IMR-90 (cell line): ENCODE measurements at regions not wholly inside any gene's neighbourhood (a gene's known extent, or its start where the extent isn't known, plus 50 kb on each side); places are given as distances from the start of the nearest gene placed in this dataset.

Source experiments
- ATAC-seq: fragments of 200-7000 bp; cut with Tn5 transposase; 2 replicates; pipeline ENCODE4 v1.9.1; 2020; ENCODE audit warnings: low read depth, mild to moderate bottlenecking, moderate library complexity
- BruUV-seq: library from RNA; stranded (reverse); fragments of 400-500 nt; replicated peaks from 2 replicates; lab custom pipeline; 2021; lab: Mats Ljungman, UMichigan
- CTCF ChIA-PET: fragments of 300-600 bp; formaldehyde crosslinking; extraction: SDS; loops from one replicate; lab custom pipeline; 2021; ENCODE audit warnings: antibody characterized with exemption; lab: Yijun Ruan, JAX
- POLR2A ChIA-PET: fragments of 300-600 bp; sonication (Branson Sonifier 250); formaldehyde crosslinking; loops from one replicate; lab custom pipeline; 2022; ENCODE audit warnings: antibody characterized with exemption; ENCODE audit not compliant: unreplicated experiment; lab: Charles Lee
- DNase-seq: peaks from one replicate; pipeline ENCODE4 v3.0.0; 2013
- H2AFZ ChIP-seq: replicated peaks from 2 replicates; pipeline ENCODE3; 2013; ENCODE audit warnings: low read length, mild to moderate bottlenecking; ENCODE audit not compliant: poor library complexity
- H2AK5ac ChIP-seq: 2 replicates; pipeline ENCODE4 v1.6.1; 2013; ENCODE audit warnings: low read depth, low read length, inconsistent platforms
- H2AK9ac ChIP-seq: replicated peaks from 2 replicates; pipeline ENCODE3; 2013; ENCODE audit warnings: mild to moderate bottlenecking, low read depth, low read length, moderate library complexity; ENCODE audit not compliant: poor library complexity
- H2BK120ac ChIP-seq: 2 replicates; pipeline ENCODE4 v1.6.1; 2013; ENCODE audit warnings: low read depth, low read length, inconsistent platforms
- H2BK15ac ChIP-seq: 3 replicates; pipeline ENCODE4 v1.6.1; 2013; ENCODE audit warnings: low read depth, low read length, inconsistent platforms
- H2BK20ac ChIP-seq: 2 replicates; pipeline ENCODE4 v1.6.1; 2013; ENCODE audit warnings: low read depth, mild to moderate bottlenecking, inconsistent platforms, low read length, moderate library complexity
- H2BK5ac ChIP-seq: 2 replicates; pipeline ENCODE4 v1.6.1; 2013; ENCODE audit warnings: mild to moderate bottlenecking, low read depth, low read length, inconsistent platforms; ENCODE audit not compliant: poor library complexity, severe bottlenecking
- H3K14ac ChIP-seq: replicated peaks from 2 replicates; pipeline ENCODE4 v1.6.1; 2013; ENCODE audit warnings: low read depth, low read length, inconsistent platforms
- H3K18ac ChIP-seq: 2 replicates; pipeline ENCODE4 v1.6.1; 2013; ENCODE audit warnings: low read depth, low read length, control low read depth
- H3K23ac ChIP-seq: 2 replicates; pipeline ENCODE4 v1.6.1; 2013; ENCODE audit warnings: low read depth, low read length, inconsistent platforms
- H3K27ac ChIP-seq: 2 replicates; pipeline ENCODE4 v1.5.1; 2013; ENCODE audit warnings: mild to moderate bottlenecking, control low read depth, low read length; ENCODE audit not compliant: insufficient read depth
- H3K27me3 ChIP-seq: 2 replicates; pipeline ENCODE4 v1.6.1; 2013; ENCODE audit warnings: low read length; ENCODE audit not compliant: control insufficient read depth, insufficient read depth
- H3K36me3 ChIP-seq: 2 replicates; pipeline ENCODE4 v1.6.1; 2013; ENCODE audit warnings: low read length, mixed read lengths; ENCODE audit not compliant: control insufficient read depth, insufficient read depth
- H3K4ac ChIP-seq: 2 replicates; pipeline ENCODE4 v1.6.1; 2013; ENCODE audit warnings: low read depth, low read length, inconsistent platforms
- H3K4me1 ChIP-seq: 2 replicates; pipeline ENCODE4 v1.6.1; 2013; ENCODE audit warnings: low read length, mixed read lengths; ENCODE audit not compliant: control insufficient read depth, insufficient read depth
- H3K4me2 ChIP-seq: 2 replicates; pipeline ENCODE4 v1.6.1; 2013; ENCODE audit warnings: low read depth, mild to moderate bottlenecking, control low read depth, low read length, moderate library complexity
- H3K4me3 ChIP-seq: 2 replicates; pipeline ENCODE4 v1.5.1; 2013; ENCODE audit warnings: low read depth, mild to moderate bottlenecking, control low read depth, low read length, moderate library complexity; ENCODE audit not compliant: insufficient read depth
- H3K56ac ChIP-seq: 2 replicates; pipeline ENCODE4 v1.6.1; 2013; ENCODE audit warnings: low read length, inconsistent platforms; ENCODE audit not compliant: insufficient read depth; ENCODE audit errors: extremely low read depth
- H3K79me1 ChIP-seq, 2 experiments: 2 replicates each; pipeline ENCODE4 v1.6.1; 2013; ENCODE audit warnings: low read length in 2 of 2, inconsistent platforms in 1 of 2, low read depth in 1 of 2
- H3K9ac ChIP-seq: 2 replicates; pipeline ENCODE4 v1.6.1; 2013; ENCODE audit warnings: low read depth, low read length, control low read depth
- H3K9me1 ChIP-seq: 2 replicates; pipeline ENCODE4 v1.6.1; 2013; ENCODE audit warnings: low read length, inconsistent platforms; ENCODE audit not compliant: insufficient read depth
- H3K9me3 ChIP-seq: 2 replicates; pipeline ENCODE4 v1.6.1; 2013; ENCODE audit warnings: low read length; ENCODE audit not compliant: control insufficient read depth, insufficient read depth
- H4K20me1 ChIP-seq: 2 replicates; pipeline ENCODE4 v1.6.1; 2013; ENCODE audit warnings: low read length, inconsistent platforms; ENCODE audit not compliant: insufficient read depth
- H4K5ac ChIP-seq: 2 replicates; pipeline ENCODE4 v1.6.1; 2013; ENCODE audit warnings: mild to moderate bottlenecking, low read depth, low read length, control low read depth
- H4K8ac ChIP-seq, 2 experiments: 2 replicates each; pipeline ENCODE4 v1.6.1; 2013; ENCODE audit warnings: low read depth in 2 of 2, low read length in 2 of 2, control low read depth in 1 of 2, inconsistent platforms in 1 of 2
- H4K91ac ChIP-seq: 2 replicates; pipeline ENCODE4 v1.6.1; 2013; ENCODE audit warnings: low read depth, low read length, inconsistent platforms; ENCODE audit not compliant: insufficient read depth
- BHLHE40 ChIP-seq: fragments of 150-350 bp; IDR thresholded peaks from 2 replicates; pipeline ENCODE4 v1.6.1; 2016; ENCODE audit warnings: mild to moderate bottlenecking, low read depth, low read length
- CEBPB ChIP-seq: IDR thresholded peaks from 2 replicates; pipeline ENCODE4 v1.6.1; 2012; ENCODE audit warnings: low read depth, low read length, improper control_type of control experiment
- CHD1 ChIP-seq: IDR thresholded peaks from 2 replicates; pipeline ENCODE4 v1.6.1; 2012; ENCODE audit warnings: low read depth, low read length, improper control_type of control experiment
- CTCF ChIP-seq: conservative IDR thresholded peaks from 2 replicates; pipeline ENCODE4 v1.5.1; 2012; ENCODE audit warnings: mild to moderate bottlenecking, low read depth, low read length, improper control_type of control experiment
- ELK1 ChIP-seq: fragments of 150-350 bp; IDR thresholded peaks from 2 replicates; pipeline ENCODE4 v1.6.1; 2016; ENCODE audit warnings: low read depth, mild to moderate bottlenecking, low read length, moderate library complexity, borderline replicate concordance
- FOS ChIP-seq: fragments of 150-350 bp; IDR thresholded peaks from 2 replicates; pipeline ENCODE4 v1.6.1; 2016; ENCODE audit warnings: low read depth, low read length
- MAFK ChIP-seq: IDR thresholded peaks from 2 replicates; pipeline ENCODE4 v1.6.1; 2012; ENCODE audit warnings: low read depth, low read length, improper control_type of control experiment
- MAZ ChIP-seq: IDR thresholded peaks from 2 replicates; pipeline ENCODE4 v1.6.1; 2012; ENCODE audit warnings: low read depth, mild to moderate bottlenecking, low read length, improper control_type of control experiment, moderate library complexity, borderline replicate concordance
- MXI1 ChIP-seq: IDR thresholded peaks from 2 replicates; pipeline ENCODE4 v1.6.1; 2012; ENCODE audit warnings: low read depth, mild to moderate bottlenecking, low read length, moderate library complexity, borderline replicate concordance
- NFE2L2 ChIP-seq: fragments of 150-350 bp; IDR thresholded peaks from 2 replicates; pipeline ENCODE4 v1.6.1; 2016; ENCODE audit warnings: low read depth, mild to moderate bottlenecking, low read length
- POLR2A ChIP-seq: IDR thresholded peaks from 2 replicates; pipeline ENCODE4 v1.6.1; 2012; ENCODE audit warnings: mild to moderate bottlenecking, low read depth, low read length
- RAD21 ChIP-seq: IDR thresholded peaks from 2 replicates; pipeline ENCODE4 v1.6.1; 2012; ENCODE audit warnings: low read length, improper control_type of control experiment
- RCOR1 ChIP-seq: IDR thresholded peaks from 2 replicates; pipeline ENCODE4 v1.6.1; 2012; ENCODE audit warnings: mild to moderate bottlenecking, low read length, improper control_type of control experiment; ENCODE audit not compliant: insufficient replicate concordance
- RFX5 ChIP-seq: IDR thresholded peaks from 2 replicates; pipeline ENCODE4 v1.8.0; 2012; ENCODE audit warnings: low read depth, mild to moderate bottlenecking, low read length, moderate library complexity
- SMC3 ChIP-seq: fragments of 150-350 bp; IDR thresholded peaks from 2 replicates; pipeline ENCODE4 v1.6.1; 2016; ENCODE audit warnings: low read depth, mild to moderate bottlenecking, antibody characterized with exemption, low read length, moderate library complexity
- USF2 ChIP-seq: fragments of 150-350 bp; IDR thresholded peaks from 2 replicates; pipeline ENCODE4 v1.6.1; 2017; ENCODE audit warnings: mild to moderate bottlenecking, antibody characterized with exemption, low read length, low read depth
- WGBS, 2 experiments: methylation state at CpG; one replicate each; pipeline versions ENCODE4 v1.1.5 to v1.1.7; 2013; ENCODE audit warnings: missing lambda C conversion rate in 2 of 2; ENCODE audit not compliant: insufficient read length in 1 of 2; ENCODE audit errors: extremely low coverage in 2 of 2; 5-methylcytosine and 5-hydroxymethylcytosine counted together
- dilution Hi-C: fragments of 300-500 bp; cut with HindIII; formaldehyde crosslinking; loops from one replicate; pipeline ENCODE4 v1.14.3; 2018; ENCODE audit warnings: low sequenced_read_pairs; ENCODE audit not compliant: unreplicated experiment
- in situ Hi-C: fragments of 300-500 bp; cut with MboI; formaldehyde crosslinking; loops from 3 replicates; pipeline ENCODE4 v1.14.3; 2019; ENCODE audit warnings: low sequenced_read_pairs, inconsistent platforms, mixed read lengths
- intact Hi-C: fragments of 100-400 bp; cut with micrococcal nuclease; formaldehyde crosslinking; loops from 2 replicates; pipeline ENCODE4 v1.10.0; 2022

GRCh38 chr12:127595506-127595905, 671.5 kb upstream of the TMEM132C start:
- in situ Hi-C loops: no loop called here
- POLR2A ChIA-PET: no interaction called here

More at GRCh38 chr12:127595506-127595905, 671.5 kb upstream of the TMEM132C start:
- no CpG with 5 or more reads among the region's 4 CpGs for WGBS, 2 experiments
- Histone ChIP-seq H4K20me1 (no peaks in the 10 kb centered on the region), H4K8ac (no peak overlapping the region), H3K56ac (no peak overlapping the region), H3K4me2 (no peak overlapping the region), H3K18ac (no peak overlapping the region), H3K9ac (no peak overlapping the region), H2AFZ (no peak overlapping the region), H2AK5ac (no peak overlapping the region), H2AK9ac (no peak overlapping the region), H3K14ac (no peak overlapping the region), H3K27ac (no peak overlapping the region), H3K4me1 (no peaks in the 10 kb centered on the region), H2BK5ac (no peak overlapping the region), H4K91ac (no peak overlapping the region), H2BK20ac (no peak overlapping the region), H2BK120ac (no peak overlapping the region), H3K9me1 (no peaks in the 10 kb centered on the region), H2BK15ac (no peak overlapping the region), H3K23ac (no peak overlapping the region), H3K9me3 (no peaks in the 10 kb centered on the region), H3K79me1 (no peaks in the 10 kb centered on the region), H3K4ac (no peak overlapping the region), H3K4me3 (no peak overlapping the region), H3K36me3 (no peaks in the 10 kb centered on the region), H4K5ac (no peak overlapping the region), H3K27me3 (no peaks in the 10 kb centered on the region)
- CTCF ChIA-PET: no interaction called here
- dilution Hi-C loops (no loop called here), intact Hi-C loops (no loop called here)
- DNase-seq (no peak), ATAC-seq (no peak)
- TF ChIP-seq CHD1: no peak
- TF ChIP-seq SMC3: no peak
- TF ChIP-seq MXI1: no peak
- no peak for TF ChIP-seq MAZ
- no peak for TF ChIP-seq MAFK
- TF ChIP-seq FOS: no peak
- TF ChIP-seq RFX5: no peak
- no peak for TF ChIP-seq NFE2L2
- TF ChIP-seq POLR2A: no peak
- no peak for TF ChIP-seq RCOR1
- TF ChIP-seq RAD21: no peak
- TF ChIP-seq ELK1: no peak
- no peak for TF ChIP-seq BHLHE40
- no peak for TF ChIP-seq CTCF
- TF ChIP-seq CEBPB: no peak
- no peak for TF ChIP-seq USF2
- no TSS peak for BruUV-seq
